Ishikawa (cell line): ENCODE measurements at regions not wholly inside any gene's neighbourhood (a gene's known extent, or its start where the extent isn't known, plus 50 kb on each side); places are given as distances from the start of the nearest gene placed in this dataset.

ENCODE experiments used
- EP300 ChIP-seq: IDR thresholded peaks from 2 replicates; pipeline ENCODE4 v1.6.1; 2012; ENCODE audit warnings: borderline replicate concordance
- REST ChIP-seq: IDR thresholded peaks from 2 replicates; pipeline ENCODE4 v1.6.1; 2012; ENCODE audit warnings: low read depth, mild to moderate bottlenecking

- TF ChIP-seq EP300 (no peak), REST (no peak)
Observed at GRCh38 chr15:87211547-87211946, 1045.0 kb downstream of the NTRK3 start.
